Heart right ventricle (tissue), 16 donors: ENCODE measurements at regions not wholly inside any gene's neighbourhood (a gene's known extent, or its start where the extent isn't known, plus 50 kb on each side); places are given as distances from the start of the nearest gene placed in this dataset.

Experiments used
- ATAC-seq, 8 donors: fragments of 200-7000 bp; cut with Tn5 transposase; one replicate each; pipeline ENCODE4 v1.9.1; 2020; ENCODE audit warnings: mild to moderate bottlenecking in 8 of 8, moderate library complexity in 8 of 8, moderate number of reproducible peaks in 1 of 8
- DNase-seq, 2 donors: peaks; one replicate each; pipeline ENCODE4 v3.0.0-alpha.2; 2020
- H3K27ac ChIP-seq, 10 donors: fragments of 200-600 bp; sonication (generic) in 2 of 10; one replicate each; pipeline versions ENCODE4 v1.5.0 to v1.8.0; 2020 to 2022; ENCODE audit warnings: mild to moderate bottlenecking in 3 of 10
- H3K27me3 ChIP-seq, 7 donors: fragments of 200-600 bp; one replicate each; pipeline ENCODE4 v1.8.0; 2021 to 2022; ENCODE audit warnings: mild to moderate bottlenecking in 2 of 7
- H3K36me3 ChIP-seq, 9 donors: fragments of 200-600 bp; sonication (generic) in 1 of 9; one replicate each; pipeline versions ENCODE4 v1.5.0 to v1.8.0; 2020 to 2022; ENCODE audit warnings: mild to moderate bottlenecking in 2 of 9
- H3K4me1 ChIP-seq, 9 donors: fragments of 200-600 bp; sonication (generic) in 1 of 9; one replicate each; pipeline versions ENCODE4 v1.5.0 to v1.8.0; 2020 to 2022; ENCODE audit warnings: mild to moderate bottlenecking in 4 of 9
- H3K4me3 ChIP-seq, 10 donors: fragments of 200-600 bp; sonication (generic) in 2 of 10; one replicate each; pipeline versions ENCODE4 v1.5.0 to v1.8.0; 2020 to 2022; ENCODE audit warnings: mild to moderate bottlenecking in 7 of 10, moderate library complexity in 2 of 10
- H3K9me3 ChIP-seq, 11 donors: fragments of 200-600 bp in 10 of 11; sonication (generic) in 2 of 11; one replicate each; pipeline versions ENCODE4 v1.5.0 to v1.8.0; 2013 to 2022; ENCODE audit warnings: mild to moderate bottlenecking in 2 of 11, control low read depth in 1 of 11, moderate library complexity in 1 of 11
- CTCF ChIP-seq, 9 donors: fragments of 200-600 bp; sonication (generic) in 2 of 9; IDR thresholded peaks; one replicate each; pipeline versions ENCODE4 v1.5.0 to v1.8.0; 2021 to 2022; ENCODE audit warnings: antibody characterized with exemption in 9 of 9, mild to moderate bottlenecking in 5 of 9, moderate library complexity in 1 of 9
- WGBS, 2 donors: extraction: QIAGEN DNeasy Blood & Tissue Kit; methylation state at CpG; one replicate each; pipeline ENCODE4 v1.1.7; 2013; ENCODE audit warnings: inconsistent platforms in 1 of 2; 5-methylcytosine and 5-hydroxymethylcytosine counted together
- intact Hi-C, 10 donors: fragments of 100-400 bp; cut with DNase I; formaldehyde crosslinking; loops; one replicate each; pipeline versions ENCODE4 v1.11.1 to v1.14.2; 2022
- donor health status: Arrhythmogenic right ventricular cardiomyopathy.
- donor health status: ischemic (EF 13 %, LVEDD 7.1; RV severe dilation, severe dysfunction).
- donor health status: healthy with polysubstance abuse.
- donor health status: DM: no; HTN: yes; CAD: no.
- donor health status: DM: no; HTN: no; CAD: no.
- donor health status: ischemic (EF 25% LVEDD 6.9; RV normal size, moderate dysfunction).
- donor health status: ischemic (EF 25% LVEDD 5.7; RV mildly dilated, moderate dysfunction).
- donor health status: healthy.
- donor health status: DM: yes; HTN: yes; CAD: no.
- donor health status: Ischemic cardiomyopathy.
- donor health status: ischemic (EF 35%, LVEDD 5.7; RV mildly dilated, moderate dysfunction).
- donor health status: nonischemic (EF 11% LVEDD 7.7; RV severe dilation, severe dysfunction).
- donor health status: DM: yes; HTN: yes; CAD: no.
- donor health status: PGD.
- donor health status: ischemic (EF 29% LVEDD 5.4; RV normal size, mild dysfunction).
- donor health status: nonischemic (EF 23%, LVEDD 6.1; RV moderate dilation, normal function).

- ATAC-seq (no peak), DNase-seq (no peak)
- Histone ChIP-seq H3K27ac (no peak overlapping the region), H3K27me3 (no peaks in the 10 kb centered on the region), H3K4me3 (no peak overlapping the region), H3K4me1 (peaks cover 0 to 52% (median 24%) of the 10 kb centered on the region in 9 donors), H3K36me3 (no peaks in the 10 kb centered on the region), H3K9me3 (no peaks in the 10 kb centered on the region)
- intact Hi-C loops = no loop called here
- TF ChIP-seq CTCF (IDR thresholded peaks at IDR 0.05) = no peak
- 85 to 86% methylated on average over 3 of the region's 3 CpGs for WGBS, 2 donors
These were observed 85.6 kb upstream of the EED start for GRCh38 chr11:86158704-86159580.

GRCh38 chr11:86157797-86158378 lies 86.7 kb upstream of the EED start:
- no peak for ATAC-seq
- no peaks in the 10 kb centered on the region for H3K9me3 ChIP-seq
- no peaks in the 10 kb centered on the region for H3K27me3 ChIP-seq
- no peak overlapping the region for H3K4me3 ChIP-seq
- no peak for TF ChIP-seq CTCF (IDR thresholded peaks at IDR 0.05)
- 86 to 90% methylated on average over 2 of the region's 2 CpGs for WGBS, 2 donors
- no peak overlapping the region for H3K27ac ChIP-seq
- H3K4me1 ChIP-seq = peaks cover 0 to 44% (median 24%) of the 10 kb centered on the region in 9 donors
- H3K36me3 ChIP-seq = no peaks in the 10 kb centered on the region
- no peak for DNase-seq
- intact Hi-C loops = no loop called here

- H3K36me3 ChIP-seq = no peaks in the 10 kb centered on the region
- ATAC-seq = peak in 3 of 8 donors; percentile 38 to 54 (median 49)
- H3K4me3 ChIP-seq = no peak overlapping the region
- TF ChIP-seq CTCF (IDR thresholded peaks at IDR 0.05) = no peak
- intact Hi-C loops = no loop called here
- H3K27ac ChIP-seq = peak overlapping the region in 1 of 10 donors; percentile 81
- H3K27me3 ChIP-seq = no peaks in the 10 kb centered on the region
- peaks cover 4 to 44% (median 23%) of the 10 kb centered on the region in 9 donors for H3K4me1 ChIP-seq
- H3K9me3 ChIP-seq = no peaks in the 10 kb centered on the region
- 80 to 89% methylated on average over 3 of the region's 3 CpGs for WGBS, 2 donors
- DNase-seq = no peak
These were observed 87.6 kb upstream of the PICALM start for GRCh38 chr11:86156397-86156955.

- intact Hi-C loops = no loop called here
- TF ChIP-seq CTCF (IDR thresholded peaks at IDR 0.05) = no peak
- peaks cover 10 to 44% (median 27%) of the 10 kb centered on the region in 9 donors for H3K4me1 ChIP-seq
- H3K4me3 ChIP-seq = no peak overlapping the region
- H3K27me3 ChIP-seq = no peaks in the 10 kb centered on the region
- ATAC-seq (no peak), DNase-seq (no peak)
- 94 to 97% methylated on average over 7 of the region's 7 CpGs for WGBS, 2 donors
- no peaks in the 10 kb centered on the region for H3K9me3 ChIP-seq
- H3K36me3 ChIP-seq = no peaks in the 10 kb centered on the region
- H3K27ac ChIP-seq = no peak overlapping the region
These were observed 86.4 kb upstream of the PICALM start for GRCh38 chr11:86155200-86155844.
